ENCODE measurements at regions not wholly inside any gene's neighbourhood (a gene's known extent, or its start where the extent isn't known, plus 50 kb on each side); places are given as distances from the start of the nearest gene placed in this dataset.

GRCh38 chr2:118683460-118683859, 164.0 kb downstream of the EN1 start (continued):
- TF ChIP-seq PBX3 (IDR thresholded peaks at IDR 0.05; ENCODE audit: insufficient replicate concordance, low read depth, low read length): no peak

GRCh38 chr2:118678985-118679384, 168.5 kb downstream of the EN1 start:
- ChIA-PET POLR2A (no interaction called here), SMC1A (ENCODE audit: uncharacterized antibody, unreplicated experiment) (no interaction called here), RAD21 (ENCODE audit: unreplicated experiment) (no interaction called here), CTCF (no interaction called here)
- no peaks in the 10 kb centered on the region for H3K79me2 ChIP-seq (ENCODE audit: control insufficient read depth, insufficient read depth, low read length)
- H3K9ac ChIP-seq (ENCODE audit: control insufficient read depth, insufficient read depth, low read length): no peak overlapping the region
- 8% methylated on average over 2 of the region's 2 CpGs for WGBS (ENCODE audit: insufficient coverage, insufficient replicate concordance, low lambda C conversion rate, missing lambda C conversion rate)
- H4K20me1 ChIP-seq (ENCODE audit: control insufficient read depth, insufficient read depth): no peaks in the 10 kb centered on the region
- intact Hi-C loops (cut with micrococcal nuclease; ENCODE audit: unreplicated experiment): no loop called here
- no peak overlapping the region for H3K27ac ChIP-seq (ENCODE audit: control insufficient read depth, insufficient read depth)
- H3K4me3 ChIP-seq: no peak overlapping the region
- H3K4me2 ChIP-seq (ENCODE audit: control insufficient read depth, insufficient read depth): no peak overlapping the region
- in situ Hi-C loops (cut with MboI): no loop called here
- BruUV-seq (replicated peaks): no TSS peak
- H2AFZ ChIP-seq (ENCODE audit: control insufficient read depth, low read depth, low read length): no peak overlapping the region
- no peaks in the 10 kb centered on the region for H3K9me3 ChIP-seq (replicated peaks; ENCODE audit: control insufficient read depth, insufficient read depth, low read length)
- no peaks in the 10 kb centered on the region for H3K36me3 ChIP-seq (ENCODE audit: control insufficient read depth in 2 of 2, insufficient read depth in 2 of 2, low read length in 1 of 2)
- FAIRE-seq: no peak
- no peak for DNase-seq (ENCODE audit: low read depth, low spot score)
- TF ChIP-seq ASH2L (IDR thresholded peaks at IDR 0.05; ENCODE audit: borderline replicate concordance, low read depth) (no peak), REST (IDR thresholded peaks at IDR 0.05; ENCODE audit: low read depth, low read length) (no peak), SREBF2 (IDR thresholded peaks at IDR 0.05; ENCODE audit: low read length) (no peak), PAX8 (IDR thresholded peaks at IDR 0.05) (no peak), CBX3 (IDR thresholded peaks at IDR 0.05; ENCODE audit: borderline replicate concordance, low read depth) (no peak), SMAD1 (IDR thresholded peaks at IDR 0.05; ENCODE audit: low read depth, partially characterized antibody) (no peak), IRF4 (IDR thresholded peaks at IDR 0.05; ENCODE audit: low read depth, low read length) (no peak)
- peaks cover 0 to 3% of the 10 kb centered on the region in 2 experiments; a peak in 1 of 4 replicates for H3K27me3 ChIP-seq (replicated peaks in 1 of 2; ENCODE audit: control insufficient read depth in 2 of 2, insufficient read depth in 2 of 2, low read length in 1 of 2)
- ATAC-seq: no peak
- H3K4me1 ChIP-seq (ENCODE audit: control insufficient read depth, insufficient read depth, low read length): no peaks in the 10 kb centered on the region

Measured in GM12878 (cell line).